H1 (cell line): ENCODE measurements at regions not wholly inside any gene's neighbourhood (a gene's known extent, or its start where the extent isn't known, plus 50 kb on each side); places are given as distances from the start of the nearest gene placed in this dataset.

ENCODE experiments used
- CTCF ChIA-PET: fragments of 300-600 bp; sonication (Branson Sonifier 250); formaldehyde crosslinking; loops from one replicate; lab custom pipeline; 2021; ENCODE audit not compliant: partially characterized antibody; lab: Charles Lee
- POLR2A ChIA-PET: fragments of 300-600 bp; sonication (Branson Sonifier 250); formaldehyde crosslinking; loops from one replicate; lab custom pipeline; 2021; ENCODE audit warnings: inconsistent platforms; ENCODE audit not compliant: partially characterized antibody; lab: Charles Lee
- DNase-seq, 2 experiments: peaks; one replicate each; pipeline versions ENCODE4 v3.0.0 to v3.0.0-alpha.2; 2010 to 2022; ENCODE audit warnings: low spot score in 2 of 2, low read depth in 1 of 2, mixed read lengths in 1 of 2
- FAIRE-seq: peaks from 2 replicates; lab custom pipeline; 2011; peaks lifted over from hg19 to GRCh38; lab: Jason Lieb, UNC
- H2AFZ ChIP-seq: 2 replicates; pipeline ENCODE4 v1.8.1; 2012; ENCODE audit warnings: low read length, inconsistent platforms
- H2AK5ac ChIP-seq: 2 replicates; pipeline ENCODE4 v1.6.1; 2013; ENCODE audit warnings: low read depth, low read length
- H2BK120ac ChIP-seq: replicated peaks from 2 replicates; pipeline ENCODE3; 2013; ENCODE audit warnings: low read depth, low read length, inconsistent platforms
- H2BK12ac ChIP-seq: 2 replicates; pipeline ENCODE4 v1.6.1; 2013; ENCODE audit warnings: low read depth, low read length
- H2BK15ac ChIP-seq: 2 replicates; pipeline ENCODE4 v1.6.1; 2013; ENCODE audit warnings: low read length
- H2BK20ac ChIP-seq: 2 replicates; pipeline ENCODE4 v1.6.1; 2013; ENCODE audit warnings: low read length
- H2BK5ac ChIP-seq: 2 replicates; pipeline ENCODE4 v1.6.1; 2013; ENCODE audit warnings: low read depth, low read length
- H3K14ac ChIP-seq: 2 replicates; pipeline ENCODE4 v1.6.1; 2013; ENCODE audit warnings: inconsistent platforms; ENCODE audit not compliant: insufficient read length
- H3K18ac ChIP-seq: 2 replicates; pipeline ENCODE4 v1.6.1; 2013; ENCODE audit warnings: low read length; ENCODE audit errors: extremely low read depth
- H3K23ac ChIP-seq: 2 replicates; pipeline ENCODE4 v1.6.1; 2013; ENCODE audit warnings: inconsistent platforms; ENCODE audit not compliant: insufficient read length
- H3K23me2 ChIP-seq: 2 replicates; pipeline ENCODE4 v1.6.1; 2013; ENCODE audit warnings: low read depth, low read length
- H3K27ac ChIP-seq: 2 replicates; pipeline ENCODE4 v1.6.1; 2011; ENCODE audit warnings: low read depth, low read length, inconsistent platforms
- H3K27me3 ChIP-seq, 4 experiments: replicated peaks in 1 of 4; 1 replicate in 1 of 4; 2 replicates in 3 of 4; pipeline versions ENCODE4 v1.6.1 to v1.8.1; 2011 to 2013; ENCODE audit warnings: low read length in 3 of 4, mild to moderate bottlenecking in 3 of 4, inconsistent platforms in 2 of 4, mixed read lengths in 2 of 4, moderate library complexity in 1 of 4; ENCODE audit not compliant: control insufficient read depth in 3 of 4, insufficient read depth in 3 of 4; ENCODE audit errors: extremely low read depth in 1 of 4
- H3K36me3 ChIP-seq, 4 experiments: 2 replicates each; pipeline versions ENCODE4 v1.6.1 to v1.8.1; 2011 to 2013; ENCODE audit warnings: mild to moderate bottlenecking in 4 of 4, low read length in 3 of 4, moderate library complexity in 2 of 4, control low read depth in 1 of 4, inconsistent platforms in 1 of 4; ENCODE audit not compliant: insufficient read depth in 4 of 4, control insufficient read depth in 2 of 4
- H3K4ac ChIP-seq: replicated peaks from 2 replicates; pipeline ENCODE3; 2013; ENCODE audit warnings: low read length, low read depth, mixed read lengths, inconsistent platforms; ENCODE audit not compliant: insufficient read length
- H3K4me1 ChIP-seq, 4 experiments: replicated peaks in 1 of 4; 1 replicate in 1 of 4; 2 replicates in 3 of 4; pipeline versions ENCODE4 v1.6.1 to v1.8.1; 2011 to 2013; ENCODE audit warnings: low read length in 3 of 4, inconsistent platforms in 2 of 4, mixed read lengths in 1 of 4; ENCODE audit not compliant: insufficient read depth in 4 of 4, control insufficient read depth in 3 of 4
- H3K4me2 ChIP-seq, 2 experiments: 2 replicates each; pipeline versions ENCODE4 v1.6.1 to v1.8.1; 2011 to 2013; ENCODE audit warnings: low read depth in 2 of 2, low read length in 2 of 2, control low read depth in 1 of 2, inconsistent platforms in 1 of 2, mild to moderate bottlenecking in 1 of 2; ENCODE audit not compliant: insufficient read depth in 1 of 2
- H3K4me3 ChIP-seq, 4 experiments: fragments of 200-600, 300-600 bp in 1 of 4; sonication (generic), shearing (Covaris generic), sonication (Bioruptor Twin) in 1 of 4; 2 replicates each; pipeline versions ENCODE4 v1.5.1 to v1.8.1; 2011 to 2016; ENCODE audit warnings: low read length in 4 of 4, low read depth in 3 of 4, control low read depth in 2 of 4, inconsistent platforms in 2 of 4, mild to moderate bottlenecking in 2 of 4, mixed read lengths in 1 of 4, moderate library complexity in 1 of 4; ENCODE audit not compliant: insufficient read depth in 2 of 4; ENCODE audit errors: extremely low read depth in 1 of 4
- H3K56ac ChIP-seq: replicated peaks from 2 replicates; pipeline ENCODE3; 2013; ENCODE audit warnings: low read depth, mild to moderate bottlenecking, mixed read lengths, low read length, inconsistent platforms; ENCODE audit not compliant: insufficient read length
- H3K79me1 ChIP-seq: 2 replicates; pipeline ENCODE4 v1.6.1; 2013; ENCODE audit warnings: low read depth, low read length, control low read depth
- H3K79me2 ChIP-seq, 2 experiments: 2 replicates each; pipeline versions ENCODE4 v1.6.1 to v1.8.1; 2012 to 2013; ENCODE audit warnings: low read length in 2 of 2, mild to moderate bottlenecking in 2 of 2, inconsistent platforms in 1 of 2; ENCODE audit not compliant: insufficient read depth in 2 of 2, control insufficient read depth in 1 of 2
- H3K9ac ChIP-seq, 4 experiments: replicated peaks in 1 of 4; 1 replicate in 1 of 4; 2 replicates in 3 of 4; pipeline versions ENCODE4 v1.6.1 to v1.8.1; 2011 to 2013; ENCODE audit warnings: low read depth in 3 of 4, low read length in 3 of 4, control low read depth in 2 of 4, mild to moderate bottlenecking in 2 of 4, moderate library complexity in 2 of 4, inconsistent platforms in 1 of 4; ENCODE audit errors: extremely low read depth in 1 of 4
- H3K9me3 ChIP-seq, 2 experiments: 2 replicates each; pipeline versions ENCODE4 v1.6.1 to v1.8.1; 2012 to 2013; ENCODE audit warnings: mild to moderate bottlenecking in 2 of 2, moderate library complexity in 2 of 2, control low read depth in 1 of 2, inconsistent platforms in 1 of 2, low read depth in 1 of 2, low read length in 1 of 2, mixed read lengths in 1 of 2; ENCODE audit not compliant: insufficient read depth in 2 of 2
- H4K20me1 ChIP-seq, 2 experiments: replicated peaks in 1 of 2; 2 replicates each; pipeline versions ENCODE3 to v1.8.1; 2011 to 2013; ENCODE audit warnings: inconsistent platforms in 2 of 2, low read length in 2 of 2, mild to moderate bottlenecking in 1 of 2; ENCODE audit not compliant: insufficient read depth in 2 of 2, control insufficient read depth in 1 of 2
- H4K5ac ChIP-seq: 2 replicates; pipeline ENCODE4 v1.6.1; 2013; ENCODE audit warnings: low read length, low read depth, mixed read lengths, inconsistent platforms; ENCODE audit not compliant: insufficient read length
- H4K8ac ChIP-seq: 2 replicates; pipeline ENCODE4 v1.8.0; 2013; ENCODE audit warnings: mild to moderate bottlenecking, moderate library complexity, low read length, inconsistent platforms; ENCODE audit not compliant: insufficient read depth; ENCODE audit errors: extremely low read depth
- H4K91ac ChIP-seq: replicated peaks from 2 replicates; pipeline ENCODE3; 2013; ENCODE audit warnings: low read length, mixed read lengths, inconsistent platforms; ENCODE audit not compliant: insufficient read length
- BACH1 ChIP-seq: IDR thresholded peaks from 2 replicates; pipeline ENCODE4 v1.6.1; 2012; ENCODE audit warnings: low read length, improper control_type of control experiment
- EGR1 ChIP-seq: IDR thresholded peaks from 2 replicates; pipeline ENCODE4 v1.6.1; 2011; ENCODE audit warnings: low read depth, low read length, borderline replicate concordance
- JUN ChIP-seq: IDR thresholded peaks from 2 replicates; pipeline ENCODE4 v1.6.1; 2011; ENCODE audit warnings: low read depth, mild to moderate bottlenecking, improper control_type of control experiment, low read length
- PHF8 ChIP-seq: fragments of 200-600 bp; sonication (generic); conservative IDR thresholded peaks from 2 replicates; pipeline ENCODE4 v1.7.1; 2012; ENCODE audit warnings: low read depth, mild to moderate bottlenecking, inconsistent platforms, low read length, moderate library complexity
- POLR2A ChIP-seq, 2 experiments: IDR thresholded peaks; 1 replicate in 1 of 2; 2 replicates in 1 of 2; pipeline ENCODE4 v1.6.1; 2011; ENCODE audit warnings: low read depth in 2 of 2, low read length in 2 of 2, mild to moderate bottlenecking in 2 of 2; ENCODE audit errors: control extremely low read depth in 1 of 2
- POLR2AphosphoS5 ChIP-seq: IDR thresholded peaks from 2 replicates; pipeline ENCODE4 v1.6.1; 2011; ENCODE audit warnings: low read depth, low read length
- POU5F1 ChIP-seq: IDR thresholded peaks from 2 replicates; pipeline ENCODE4 v1.6.1; 2011; ENCODE audit warnings: low read depth, mild to moderate bottlenecking, low read length, moderate library complexity
- RXRA ChIP-seq: IDR thresholded peaks from 2 replicates; pipeline ENCODE4 v1.6.1; 2011; ENCODE audit warnings: low read depth, mild to moderate bottlenecking, low read length, moderate library complexity; ENCODE audit not compliant: insufficient read depth
- SIRT6 ChIP-seq: IDR thresholded peaks from one replicate; pipeline ENCODE4 v1.7.1; 2012; ENCODE audit warnings: low read length, inconsistent platforms
- TAF1 ChIP-seq: IDR thresholded peaks from 2 replicates; pipeline ENCODE4 v1.6.1; 2011; ENCODE audit warnings: mild to moderate bottlenecking, low read depth, low read length
- TAF7 ChIP-seq: optimal IDR thresholded peaks from 2 replicates; pipeline ENCODE3; 2011; ENCODE audit warnings: low read depth, mild to moderate bottlenecking, inconsistent platforms, low read length, moderate library complexity, borderline replicate concordance
- TBP ChIP-seq: IDR thresholded peaks from 2 replicates; pipeline ENCODE4 v1.6.1; 2011; ENCODE audit warnings: low read depth, low read length, improper control_type of control experiment
- TEAD4 ChIP-seq: IDR thresholded peaks from 2 replicates; pipeline ENCODE4 v1.6.1; 2012; ENCODE audit warnings: low read depth, low read length, inconsistent platforms, mixed read lengths
- WGBS, 2 experiments: shearing (Covaris generic) in 1 of 2; methylation state at CpG; one replicate each; pipeline versions ENCODE4 v1.1.6 to v1.1.7; 2013 to 2015; ENCODE audit warnings: low lambda C conversion rate in 2 of 2, mixed read lengths in 2 of 2, inconsistent platforms in 1 of 2, low coverage in 1 of 2, missing lambda C conversion rate in 1 of 2; ENCODE audit not compliant: insufficient replicate concordance in 2 of 2, insufficient coverage in 1 of 2, insufficient read length in 1 of 2; ENCODE audit errors: extremely low coverage in 1 of 2, missing lambda C conversion rate in 1 of 2; 5-methylcytosine and 5-hydroxymethylcytosine counted together

DNA sequence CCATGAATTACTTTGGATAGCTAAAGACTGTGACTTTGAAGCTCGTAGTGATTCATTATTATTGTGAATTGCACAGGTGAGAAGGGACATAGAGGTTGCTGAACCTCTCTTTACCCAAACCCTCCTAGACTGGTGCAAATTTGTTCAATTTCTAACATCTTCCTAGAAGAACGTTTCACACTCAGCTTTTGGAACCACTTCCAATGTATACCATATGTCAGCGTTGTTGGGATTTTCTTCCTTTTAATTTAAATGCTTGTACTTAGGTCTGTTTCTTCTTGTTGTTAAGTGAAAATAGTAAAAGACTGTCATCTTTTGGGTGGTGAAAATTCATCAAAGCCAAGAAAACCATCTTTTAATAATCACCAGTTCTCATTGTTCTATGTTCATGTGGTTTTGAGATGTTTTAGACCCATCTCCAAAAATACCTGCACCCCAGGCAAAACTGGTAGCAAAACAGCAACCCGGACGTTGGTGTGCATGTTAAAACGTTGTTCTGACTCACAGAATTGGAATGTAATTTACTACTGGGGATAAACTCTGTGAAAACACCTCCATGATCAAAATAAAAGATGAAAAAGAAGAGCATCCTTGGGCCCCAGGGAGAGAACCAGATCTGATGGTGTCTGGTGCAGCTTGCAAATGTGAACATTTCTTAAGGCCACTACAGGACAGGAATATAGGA lies 238.3 kb downstream of the NPR3 start:
- no peak overlapping the region for H2AFZ ChIP-seq
- ChIA-PET POLR2A (no interaction called here), CTCF (interaction anchor here (0.7 kb wide), 1 partner anchor 350 kb away, joined by 3 read pairs; no protein-coding TSS in a partner anchor)
- TF ChIP-seq TAF7 (no peak), TBP (no peak), BACH1 (no peak), POLR2A (IDR thresholded peaks at IDR 0.05; ENCODE audit: control extremely low read depth in 1 of 2, low read depth in 2 of 2, low read length in 2 of 2) (no peak), EGR1 (no peak), JUN (no peak), RXRA (no peak), SIRT6 (no peak), PHF8 (no peak), TEAD4 (no peak), TAF1 (no peak), POU5F1 (no peak), POLR2AphosphoS5 (no peak)

More for the DNA sequence above, 238.3 kb downstream of the NPR3 start:
- Histone ChIP-seq H2BK5ac (no peak overlapping the region), H3K27me3 (no peaks in the 10 kb centered on the region), H2BK20ac (no peak overlapping the region), H3K4me3 (no peak overlapping the region), H3K4me2 (no peak overlapping the region), H3K9me3 (no peaks in the 10 kb centered on the region), H2BK120ac (no peak overlapping the region), H3K79me2 (no peaks in the 10 kb centered on the region), H4K5ac (no peak overlapping the region), H3K23ac (no peak overlapping the region), H4K91ac (no peak overlapping the region), H3K36me3 (no peaks in the 10 kb centered on the region), H3K4me1 (peaks cover 5 to 10% (median 7%) of the 10 kb centered on the region in 4 experiments; a peak in 6 of 7 replicates), H3K79me1 (no peaks in the 10 kb centered on the region), H4K8ac (no peak overlapping the region), H3K18ac (no peak overlapping the region), H2AK5ac (no peak overlapping the region), H3K56ac (no peak overlapping the region), H4K20me1 (no peaks in the 10 kb centered on the region), H3K4ac (no peak overlapping the region), H2BK12ac (no peak overlapping the region), H3K14ac (no peak overlapping the region), H2BK15ac (no peak overlapping the region), H3K27ac (no peak overlapping the region), H3K23me2 (no peaks in the 10 kb centered on the region), H3K9ac (no peak overlapping the region)
- FAIRE-seq = no peak
- no peak for DNase-seq
- 83% methylated on average over 6 of the region's 6 CpGs; no CpG with 5 or more reads in 1 of the 2 experiments for WGBS, 2 experiments
